NB4 (cell line): ENCODE measurements at regions not wholly inside any gene's neighbourhood (a gene's known extent, or its start where the extent isn't known, plus 50 kb on each side); places are given as distances from the start of the nearest gene placed in this dataset.

Source experiments
- DNase-seq: peaks from one replicate; pipeline ENCODE4 v3.0.0; 2010; ENCODE audit warnings: low read depth
- H3K4me3 ChIP-seq: one replicate; pipeline ENCODE4 v1.5.1; 2011; ENCODE audit warnings: mild to moderate bottlenecking, low read depth, low read length, moderate library complexity
- MAX ChIP-seq: IDR thresholded peaks from 2 replicates; pipeline ENCODE4 v1.6.1; 2011; ENCODE audit warnings: low read depth, low read length
- MYC ChIP-seq: IDR thresholded peaks from 2 replicates; pipeline ENCODE4 v1.6.1; 2011; ENCODE audit warnings: low read depth, low read length
- POLR2A ChIP-seq: IDR thresholded peaks from 2 replicates; pipeline ENCODE4 v1.6.1; 2011; ENCODE audit warnings: mild to moderate bottlenecking; ENCODE audit not compliant: insufficient read length; ENCODE audit errors: extremely low read depth
- TF ChIP-seq, protein P1 (sequence below): IDR thresholded peaks from one replicate; pipeline ENCODE4 v1.5.1; 2012; ENCODE audit warnings: low read depth, low read length

GRCh38 chr6:133683606-133684005 is 205.3 kb upstream of the TCF21 start:
- no peak for DNase-seq
- TF ChIP-seq MYC (no peak), POLR2A (no peak), MAX (no peak)
- TF ChIP-seq, protein P1, sequence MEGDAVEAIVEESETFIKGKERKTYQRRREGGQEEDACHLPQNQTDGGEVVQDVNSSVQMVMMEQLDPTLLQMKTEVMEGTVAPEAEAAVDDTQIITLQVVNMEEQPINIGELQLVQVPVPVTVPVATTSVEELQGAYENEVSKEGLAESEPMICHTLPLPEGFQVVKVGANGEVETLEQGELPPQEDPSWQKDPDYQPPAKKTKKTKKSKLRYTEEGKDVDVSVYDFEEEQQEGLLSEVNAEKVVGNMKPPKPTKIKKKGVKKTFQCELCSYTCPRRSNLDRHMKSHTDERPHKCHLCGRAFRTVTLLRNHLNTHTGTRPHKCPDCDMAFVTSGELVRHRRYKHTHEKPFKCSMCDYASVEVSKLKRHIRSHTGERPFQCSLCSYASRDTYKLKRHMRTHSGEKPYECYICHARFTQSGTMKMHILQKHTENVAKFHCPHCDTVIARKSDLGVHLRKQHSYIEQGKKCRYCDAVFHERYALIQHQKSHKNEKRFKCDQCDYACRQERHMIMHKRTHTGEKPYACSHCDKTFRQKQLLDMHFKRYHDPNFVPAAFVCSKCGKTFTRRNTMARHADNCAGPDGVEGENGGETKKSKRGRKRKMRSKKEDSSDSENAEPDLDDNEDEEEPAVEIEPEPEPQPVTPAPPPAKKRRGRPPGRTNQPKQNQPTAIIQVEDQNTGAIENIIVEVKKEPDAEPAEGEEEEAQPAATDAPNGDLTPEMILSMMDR, result no peak
- H3K4me3 ChIP-seq, result no peak overlapping the region

GRCh38 chr6:133688705-133689492 is 200.0 kb upstream of the TCF21 start:
- DNase-seq, result no peak
- TF ChIP-seq POLR2A (no peak), MAX (no peak), MYC (no peak)
- TF ChIP-seq, protein P1, result no peak
- H3K4me3 ChIP-seq, result no peak overlapping the region

DNA sequence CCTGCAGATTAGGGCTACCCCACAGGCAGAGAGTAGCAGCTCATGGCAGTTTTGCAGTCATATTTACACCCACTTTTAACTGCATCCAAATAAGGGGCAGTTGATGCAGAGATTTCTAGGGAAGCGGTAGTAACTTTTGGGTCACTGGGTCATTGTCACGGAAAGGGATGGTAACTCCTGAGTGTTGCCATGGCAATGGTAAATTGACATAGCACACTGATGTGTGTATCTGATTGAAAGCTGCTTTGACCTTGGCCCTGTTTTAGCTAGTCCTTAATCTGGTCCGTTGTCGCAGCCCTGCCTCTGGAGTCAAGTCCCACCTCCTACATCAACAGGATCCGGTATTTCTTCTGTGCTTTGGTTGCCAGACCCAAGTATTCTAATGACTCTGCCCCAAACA is 199.1 kb upstream of the TCF21 start:
- no peak for DNase-seq
- TF ChIP-seq MAX (no peak), MYC (no peak), POLR2A (no peak)
- TF ChIP-seq, protein P1, result no peak
- no peak overlapping the region for H3K4me3 ChIP-seq

- DNase-seq, result no peak
- H3K4me3 ChIP-seq, result no peak overlapping the region
- TF ChIP-seq, protein P1, result no peak
- no peak for TF ChIP-seq MAX
- no peak for TF ChIP-seq POLR2A
- TF ChIP-seq MYC, result no peak
These were observed 195.3 kb upstream of the TCF21 start for GRCh38 chr6:133693565-133693964.

DNA sequence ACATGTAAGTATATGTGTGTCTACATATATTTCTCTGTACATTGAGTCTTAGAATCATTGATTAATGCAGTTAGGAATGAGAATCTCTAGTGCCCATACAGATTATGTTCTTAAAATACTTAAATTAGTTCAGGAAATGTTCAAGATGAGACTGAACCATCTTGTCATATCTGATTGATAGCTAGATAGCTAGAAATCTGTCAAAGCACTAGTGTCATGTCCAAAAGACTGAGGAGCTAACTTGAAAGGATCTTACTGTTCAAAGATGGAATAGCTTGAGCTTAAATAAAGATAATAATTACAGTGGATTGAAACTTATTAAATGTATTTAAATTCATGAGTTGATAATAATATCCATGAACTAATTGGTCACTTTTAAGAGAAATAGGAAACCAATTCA is 191.7 kb upstream of the TCF21 start:
- DNase-seq, result no peak
- TF ChIP-seq, protein P1, result no peak
- no peak for TF ChIP-seq MAX
- no peak overlapping the region for H3K4me3 ChIP-seq

- no peak overlapping the region for H3K4me3 ChIP-seq
- no peak for DNase-seq
- no peak for TF ChIP-seq MYC
- no peak for TF ChIP-seq POLR2A
- TF ChIP-seq, protein P1, result no peak
- TF ChIP-seq MAX, result no peak
These were observed 191.2 kb upstream of the TCF21 start for GRCh38 chr6:133697666-133698065.
